ENCODE measurements at regions not wholly inside any gene's neighbourhood (a gene's known extent, or its start where the extent isn't known, plus 50 kb on each side); places are given as distances from the start of the nearest gene placed in this dataset.
A peak's percentile ranks its signal among the peaks of the same experiment; 100 is the strongest.

GRCh38 chr21:33121715-33122475 is 52.0 kb downstream of the OLIG1 start:
- ChIA-PET POLR2A (no interaction called here), CTCF (interaction anchor here (1.2 to 1.5 kb wide), 2 partner anchors 75 to 128 kb away, joined by 3 read pairs; no protein-coding TSS in a partner anchor)
- Histone ChIP-seq H3K36me3 (ENCODE audit: control insufficient read depth in 4 of 4, insufficient read depth in 4 of 4, low read length in 3 of 4) (no peaks in the 10 kb centered on the region), H3K4me1 (ENCODE audit: control extremely low read depth in 1 of 4, control insufficient read depth in 4 of 4, insufficient read depth in 4 of 4, low read length in 3 of 4) (peaks cover 0 to 10% (median 6%) of the 10 kb centered on the region in 4 experiments), H3K4me3 (ENCODE audit: control insufficient read depth in 1 of 7, extremely low read depth in 1 of 7, insufficient read depth in 4 of 7, low read depth in 2 of 7, low read length in 6 of 7) (no peak overlapping the region), H3K27ac (ENCODE audit: insufficient read depth in 1 of 2, low read depth in 1 of 2, low read length in 2 of 2, poor library complexity in 1 of 2, severe bottlenecking in 2 of 2) (no peak overlapping the region), H3K27me3 (replicated peaks in 2 of 5; ENCODE audit: control insufficient read depth in 4 of 5, insufficient read depth in 5 of 5, low read length in 4 of 5) (no peaks in the 10 kb centered on the region), H3K9me3 (ENCODE audit: control extremely low read depth in 1 of 5, control insufficient read depth in 4 of 5, insufficient read depth in 2 of 5, low read depth in 1 of 5, low read length in 4 of 5) (no peaks in the 10 kb centered on the region)
- whole genome bisulfite sequencing (ENCODE audit: insufficient coverage), result 92% methylated on average over 10 of the region's 13 CpGs
- peak in 2 of 3 donors; percentile 32 to 34 for DNase-seq

GRCh38 chr21:33122507-33122906 is 52.6 kb downstream of the OLIG1 start:
- Histone ChIP-seq H3K36me3 (ENCODE audit: control insufficient read depth in 4 of 4, insufficient read depth in 4 of 4, low read length in 3 of 4) (no peaks in the 10 kb centered on the region), H3K4me3 (ENCODE audit: control insufficient read depth in 1 of 7, extremely low read depth in 1 of 7, insufficient read depth in 4 of 7, low read depth in 2 of 7, low read length in 6 of 7) (no peak overlapping the region), H3K9me3 (ENCODE audit: control extremely low read depth in 1 of 5, control insufficient read depth in 4 of 5, insufficient read depth in 2 of 5, low read depth in 1 of 5, low read length in 4 of 5) (no peaks in the 10 kb centered on the region), H3K4me1 (ENCODE audit: control extremely low read depth in 1 of 4, control insufficient read depth in 4 of 4, insufficient read depth in 4 of 4, low read length in 3 of 4) (peaks cover 0 to 14% (median 8%) of the 10 kb centered on the region in 4 experiments), H3K27ac (ENCODE audit: insufficient read depth in 1 of 2, low read depth in 1 of 2, low read length in 2 of 2, poor library complexity in 1 of 2, severe bottlenecking in 2 of 2) (no peak overlapping the region), H3K27me3 (replicated peaks in 2 of 5; ENCODE audit: control insufficient read depth in 4 of 5, insufficient read depth in 5 of 5, low read length in 4 of 5) (peaks cover 0 to 1% (median 0%) of the 10 kb centered on the region in 5 experiments)
- ChIA-PET CTCF (interaction anchor here (1.2 to 1.5 kb wide), 2 partner anchors 75 to 128 kb away, joined by 3 read pairs; no protein-coding TSS in a partner anchor), POLR2A (no interaction called here)
- 100% methylated on average over 2 of the region's 6 CpGs for WGBS (ENCODE audit: insufficient coverage)
- DNase-seq, result no peak

- Histone ChIP-seq H3K9me3 (ENCODE audit: control extremely low read depth in 1 of 5, control insufficient read depth in 4 of 5, insufficient read depth in 2 of 5, low read depth in 1 of 5, low read length in 4 of 5) (no peaks in the 10 kb centered on the region), H3K27ac (ENCODE audit: insufficient read depth in 1 of 2, low read depth in 1 of 2, low read length in 2 of 2, poor library complexity in 1 of 2, severe bottlenecking in 2 of 2) (no peak overlapping the region), H3K4me3 (ENCODE audit: control insufficient read depth in 1 of 7, extremely low read depth in 1 of 7, insufficient read depth in 4 of 7, low read depth in 2 of 7, low read length in 6 of 7) (no peak overlapping the region), H3K4me1 (ENCODE audit: control extremely low read depth in 1 of 4, control insufficient read depth in 4 of 4, insufficient read depth in 4 of 4, low read length in 3 of 4) (peaks cover 0 to 14% (median 8%) of the 10 kb centered on the region in 4 experiments), H3K27me3 (replicated peaks in 2 of 5; ENCODE audit: control insufficient read depth in 4 of 5, insufficient read depth in 5 of 5, low read length in 4 of 5) (peaks cover 0 to 12% (median 7%) of the 10 kb centered on the region in 5 experiments), H3K36me3 (ENCODE audit: control insufficient read depth in 4 of 4, insufficient read depth in 4 of 4, low read length in 3 of 4) (no peaks in the 10 kb centered on the region)
- DNase-seq, result peak in 2 of 3 donors; percentile 18 to 26
- 91% methylated on average over 5 of the region's 8 CpGs for WGBS (ENCODE audit: insufficient coverage)
- CTCF ChIA-PET, result interaction anchor here (0.6 to 1.7 kb wide), 5 partner anchors 29 to 163 kb away, joined by 3 to 4 read pairs (median 3); no protein-coding TSS in a partner anchor
- POLR2A ChIA-PET, result no interaction called here
These were observed 53.6 kb downstream of the OLIG1 start for GRCh38 chr21:33123374-33124123.

- WGBS (ENCODE audit: insufficient coverage), result 73% methylated on average over 4 of the region's 7 CpGs
- no peaks in the 10 kb centered on the region for H3K36me3 ChIP-seq (ENCODE audit: control insufficient read depth in 4 of 4, insufficient read depth in 4 of 4, low read length in 3 of 4)
- POLR2A ChIA-PET, result interaction anchor here (0.9 kb wide), 1 partner anchor 16 kb away, joined by 3 read pairs; no protein-coding TSS in a partner anchor
- peaks cover 0 to 14% (median 8%) of the 10 kb centered on the region in 4 experiments for H3K4me1 ChIP-seq (ENCODE audit: control extremely low read depth in 1 of 4, control insufficient read depth in 4 of 4, insufficient read depth in 4 of 4, low read length in 3 of 4)
- CTCF ChIA-PET, result interaction anchor here (1.0 to 5.2 kb wide), 8 partner anchors 8 to 299 kb away, joined by 3 to 54 read pairs (median 4); no protein-coding TSS in a partner anchor
- DNase-seq, result peak in 2 of 3 donors; percentile 61 to 71
- H3K27me3 ChIP-seq (replicated peaks in 2 of 5; ENCODE audit: control insufficient read depth in 4 of 5, insufficient read depth in 5 of 5, low read length in 4 of 5), result peaks cover 0 to 17% (median 7%) of the 10 kb centered on the region in 5 experiments
- no peak overlapping the region for H3K27ac ChIP-seq (ENCODE audit: insufficient read depth in 1 of 2, low read depth in 1 of 2, low read length in 2 of 2, poor library complexity in 1 of 2, severe bottlenecking in 2 of 2)
- no peak overlapping the region for H3K4me3 ChIP-seq (ENCODE audit: control insufficient read depth in 1 of 7, extremely low read depth in 1 of 7, insufficient read depth in 4 of 7, low read depth in 2 of 7, low read length in 6 of 7)
- H3K9me3 ChIP-seq (ENCODE audit: control extremely low read depth in 1 of 5, control insufficient read depth in 4 of 5, insufficient read depth in 2 of 5, low read depth in 1 of 5, low read length in 4 of 5), result no peaks in the 10 kb centered on the region
These were observed 54.9 kb downstream of the OLIG1 start for GRCh38 chr21:33124889-33125288.

- POLR2A ChIA-PET, result interaction anchor here (0.9 kb wide), 1 partner anchor 16 kb away, joined by 3 read pairs; no protein-coding TSS in a partner anchor
- Histone ChIP-seq H3K36me3 (ENCODE audit: control insufficient read depth in 4 of 4, insufficient read depth in 4 of 4, low read length in 3 of 4) (no peaks in the 10 kb centered on the region), H3K4me3 (ENCODE audit: control insufficient read depth in 1 of 7, extremely low read depth in 1 of 7, insufficient read depth in 4 of 7, low read depth in 2 of 7, low read length in 6 of 7) (no peak overlapping the region), H3K27ac (ENCODE audit: insufficient read depth in 1 of 2, low read depth in 1 of 2, low read length in 2 of 2, poor library complexity in 1 of 2, severe bottlenecking in 2 of 2) (no peak overlapping the region), H3K9me3 (ENCODE audit: control extremely low read depth in 1 of 5, control insufficient read depth in 4 of 5, insufficient read depth in 2 of 5, low read depth in 1 of 5, low read length in 4 of 5) (no peaks in the 10 kb centered on the region), H3K4me1 (ENCODE audit: control extremely low read depth in 1 of 4, control insufficient read depth in 4 of 4, insufficient read depth in 4 of 4, low read length in 3 of 4) (peaks cover 0 to 14% (median 8%) of the 10 kb centered on the region in 4 experiments), H3K27me3 (replicated peaks in 2 of 5; ENCODE audit: control insufficient read depth in 4 of 5, insufficient read depth in 5 of 5, low read length in 4 of 5) (peaks cover 0 to 17% (median 7%) of the 10 kb centered on the region in 5 experiments)
- WGBS (ENCODE audit: insufficient coverage), result 91% methylated on average over 8 of the region's 9 CpGs
- CTCF ChIA-PET, result interaction anchor here (1.0 to 5.2 kb wide), 10 partner anchors 9 to 300 kb away, joined by 3 to 54 read pairs (median 4); no protein-coding TSS in a partner anchor
- DNase-seq, result no peak
These were observed 55.9 kb downstream of the OLIG1 start for GRCh38 chr21:33125680-33126375.

- H3K9me3 ChIP-seq (ENCODE audit: control extremely low read depth in 1 of 5, control insufficient read depth in 4 of 5, insufficient read depth in 2 of 5, low read depth in 1 of 5, low read length in 4 of 5), result no peaks in the 10 kb centered on the region
- no peak for DNase-seq
- H3K27ac ChIP-seq (ENCODE audit: insufficient read depth in 1 of 2, low read depth in 1 of 2, low read length in 2 of 2, poor library complexity in 1 of 2, severe bottlenecking in 2 of 2), result no peak overlapping the region
- no peaks in the 10 kb centered on the region for H3K36me3 ChIP-seq (ENCODE audit: control insufficient read depth in 4 of 4, insufficient read depth in 4 of 4, low read length in 3 of 4)
- ChIA-PET POLR2A (no interaction called here), CTCF (interaction anchor here (0.8 to 5.2 kb wide), 20 partner anchors 8 to 290 kb away, joined by 3 to 54 read pairs (median 5); no protein-coding TSS in a partner anchor)
- H3K4me1 ChIP-seq (ENCODE audit: control extremely low read depth in 1 of 4, control insufficient read depth in 4 of 4, insufficient read depth in 4 of 4, low read length in 3 of 4), result peaks cover 0 to 14% (median 8%) of the 10 kb centered on the region in 4 experiments
- H3K27me3 ChIP-seq (replicated peaks in 2 of 5; ENCODE audit: control insufficient read depth in 4 of 5, insufficient read depth in 5 of 5, low read length in 4 of 5), result peaks cover 0 to 17% (median 7%) of the 10 kb centered on the region in 5 experiments
- WGBS (ENCODE audit: insufficient coverage), result 100% methylated on average over 2 of the region's 7 CpGs
- no peak overlapping the region for H3K4me3 ChIP-seq (ENCODE audit: control insufficient read depth in 1 of 7, extremely low read depth in 1 of 7, insufficient read depth in 4 of 7, low read depth in 2 of 7, low read length in 6 of 7)
These were observed 56.6 kb downstream of the OLIG1 start for GRCh38 chr21:33126569-33126968.
